HL-60 (cell line): ENCODE measurements at regions not wholly inside any gene's neighbourhood (a gene's known extent, or its start where the extent isn't known, plus 50 kb on each side); places are given as distances from the start of the nearest gene placed in this dataset.

ENCODE experiments used
- DNase-seq, 2 experiments: peaks; one replicate each; pipeline ENCODE4 v3.0.0-alpha.2; 2010 to 2020; ENCODE audit warnings: low read depth in 1 of 2, low spot score in 1 of 2
- H3K27ac ChIP-seq: fragments of 250-450 bp; sonication (Bioruptor Pico); replicated peaks from 2 replicates; pipeline ENCODE4 v1.5.1; 2020; ENCODE audit warnings: mild to moderate bottlenecking, moderate library complexity
- H3K27me3 ChIP-seq: fragments of 250-450 bp; sonication (Bioruptor Pico); 2 replicates; pipeline ENCODE4 v1.5.1; 2021; ENCODE audit warnings: mild to moderate bottlenecking, moderate library complexity; ENCODE audit not compliant: insufficient read depth, poor library complexity, severe bottlenecking
- H3K4me3 ChIP-seq: replicated peaks from 2 replicates; pipeline ENCODE4 v1.5.1; 2011; ENCODE audit warnings: mild to moderate bottlenecking, control low read depth, low read length; ENCODE audit not compliant: insufficient read depth
- GABPA ChIP-seq: IDR thresholded peaks from 2 replicates; pipeline ENCODE4 v1.6.1; 2012; ENCODE audit warnings: low read depth
- POLR2AphosphoS5 ChIP-seq: IDR thresholded peaks from 2 replicates; pipeline ENCODE4 v1.6.1; 2012; ENCODE audit warnings: low read depth
- SPI1 ChIP-seq: IDR thresholded peaks from 2 replicates; pipeline ENCODE4 v1.6.1; 2012; ENCODE audit warnings: low read depth, mild to moderate bottlenecking, borderline replicate concordance
- TF ChIP-seq, protein P1 (sequence below): IDR thresholded peaks from 2 replicates; pipeline ENCODE4 v1.6.1; 2012; ENCODE audit warnings: low read depth; ENCODE audit not compliant: insufficient replicate concordance
- TF ChIP-seq, protein P2 (sequence below): IDR thresholded peaks from one replicate; pipeline ENCODE4 v1.5.1; 2011; ENCODE audit warnings: low read length, control low read depth, inconsistent platforms; ENCODE audit not compliant: insufficient read depth

DNA sequence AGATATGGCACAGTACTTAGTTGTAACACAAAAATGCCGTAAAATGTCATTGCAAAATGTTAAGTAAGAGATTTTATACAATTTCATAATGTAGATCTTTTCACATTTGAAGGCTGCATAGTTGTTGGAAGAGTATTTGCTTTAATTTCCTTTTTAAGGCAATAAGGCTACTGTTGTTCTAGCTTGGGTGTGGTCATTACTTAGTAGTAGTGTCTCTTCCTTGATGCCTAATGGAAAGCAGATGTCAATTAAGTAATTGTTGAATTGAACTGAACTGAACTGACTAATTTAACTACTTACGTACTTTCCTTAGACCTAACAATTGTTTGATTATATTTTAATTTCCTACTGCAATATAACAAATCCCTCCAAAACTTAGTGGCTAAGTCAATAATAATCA lies 181.7 kb downstream of the FLRT2 start:
- no peak overlapping the region for H3K4me3 ChIP-seq
- H3K27ac ChIP-seq: no peak overlapping the region
- no peaks in the 10 kb centered on the region for H3K27me3 ChIP-seq
- DNase-seq: no peak
- TF ChIP-seq, protein P1, sequence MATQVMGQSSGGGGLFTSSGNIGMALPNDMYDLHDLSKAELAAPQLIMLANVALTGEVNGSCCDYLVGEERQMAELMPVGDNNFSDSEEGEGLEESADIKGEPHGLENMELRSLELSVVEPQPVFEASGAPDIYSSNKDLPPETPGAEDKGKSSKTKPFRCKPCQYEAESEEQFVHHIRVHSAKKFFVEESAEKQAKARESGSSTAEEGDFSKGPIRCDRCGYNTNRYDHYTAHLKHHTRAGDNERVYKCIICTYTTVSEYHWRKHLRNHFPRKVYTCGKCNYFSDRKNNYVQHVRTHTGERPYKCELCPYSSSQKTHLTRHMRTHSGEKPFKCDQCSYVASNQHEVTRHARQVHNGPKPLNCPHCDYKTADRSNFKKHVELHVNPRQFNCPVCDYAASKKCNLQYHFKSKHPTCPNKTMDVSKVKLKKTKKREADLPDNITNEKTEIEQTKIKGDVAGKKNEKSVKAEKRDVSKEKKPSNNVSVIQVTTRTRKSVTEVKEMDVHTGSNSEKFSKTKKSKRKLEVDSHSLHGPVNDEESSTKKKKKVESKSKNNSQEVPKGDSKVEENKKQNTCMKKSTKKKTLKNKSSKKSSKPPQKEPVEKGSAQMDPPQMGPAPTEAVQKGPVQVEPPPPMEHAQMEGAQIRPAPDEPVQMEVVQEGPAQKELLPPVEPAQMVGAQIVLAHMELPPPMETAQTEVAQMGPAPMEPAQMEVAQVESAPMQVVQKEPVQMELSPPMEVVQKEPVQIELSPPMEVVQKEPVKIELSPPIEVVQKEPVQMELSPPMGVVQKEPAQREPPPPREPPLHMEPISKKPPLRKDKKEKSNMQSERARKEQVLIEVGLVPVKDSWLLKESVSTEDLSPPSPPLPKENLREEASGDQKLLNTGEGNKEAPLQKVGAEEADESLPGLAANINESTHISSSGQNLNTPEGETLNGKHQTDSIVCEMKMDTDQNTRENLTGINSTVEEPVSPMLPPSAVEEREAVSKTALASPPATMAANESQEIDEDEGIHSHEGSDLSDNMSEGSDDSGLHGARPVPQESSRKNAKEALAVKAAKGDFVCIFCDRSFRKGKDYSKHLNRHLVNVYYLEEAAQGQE: no peak
- TF ChIP-seq, protein P2, sequence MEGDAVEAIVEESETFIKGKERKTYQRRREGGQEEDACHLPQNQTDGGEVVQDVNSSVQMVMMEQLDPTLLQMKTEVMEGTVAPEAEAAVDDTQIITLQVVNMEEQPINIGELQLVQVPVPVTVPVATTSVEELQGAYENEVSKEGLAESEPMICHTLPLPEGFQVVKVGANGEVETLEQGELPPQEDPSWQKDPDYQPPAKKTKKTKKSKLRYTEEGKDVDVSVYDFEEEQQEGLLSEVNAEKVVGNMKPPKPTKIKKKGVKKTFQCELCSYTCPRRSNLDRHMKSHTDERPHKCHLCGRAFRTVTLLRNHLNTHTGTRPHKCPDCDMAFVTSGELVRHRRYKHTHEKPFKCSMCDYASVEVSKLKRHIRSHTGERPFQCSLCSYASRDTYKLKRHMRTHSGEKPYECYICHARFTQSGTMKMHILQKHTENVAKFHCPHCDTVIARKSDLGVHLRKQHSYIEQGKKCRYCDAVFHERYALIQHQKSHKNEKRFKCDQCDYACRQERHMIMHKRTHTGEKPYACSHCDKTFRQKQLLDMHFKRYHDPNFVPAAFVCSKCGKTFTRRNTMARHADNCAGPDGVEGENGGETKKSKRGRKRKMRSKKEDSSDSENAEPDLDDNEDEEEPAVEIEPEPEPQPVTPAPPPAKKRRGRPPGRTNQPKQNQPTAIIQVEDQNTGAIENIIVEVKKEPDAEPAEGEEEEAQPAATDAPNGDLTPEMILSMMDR: no peak
- TF ChIP-seq GABPA (no peak), SPI1 (no peak), POLR2AphosphoS5 (no peak)
